Type B pancreatic cell (in vitro differentiated cells): ENCODE measurements at regions not wholly inside any gene's neighbourhood (a gene's known extent, or its start where the extent isn't known, plus 50 kb on each side); places are given as distances from the start of the nearest gene placed in this dataset.
"Not testable (repeated sequence)": the region's sequence is repeated elsewhere in the genome, so short reads cannot be mapped to it uniquely, and the experiment has no call there.

ENCODE experiments used
- DNase-seq: peaks from one replicate; pipeline ENCODE4 v3.0.0; 2021; ENCODE audit warnings: mixed read lengths; ENCODE audit not compliant: unreplicated experiment; ENCODE audit errors: extremely low spot score
- H3K27ac Mint-ChIP-seq: 2 replicates; pipeline ENCODE4 v1.8.0; 2021; ENCODE audit warnings: mild to moderate bottlenecking, mixed read lengths
- H3K27me3 Mint-ChIP-seq: 2 replicates; pipeline ENCODE4 v1.8.0; 2021; ENCODE audit warnings: mixed read lengths
- H3K36me3 Mint-ChIP-seq: 2 replicates; pipeline ENCODE4 v1.8.0; 2021; ENCODE audit warnings: mixed read lengths
- H3K4me1 Mint-ChIP-seq: one replicate; pipeline ENCODE4 v1.8.0; 2021; ENCODE audit warnings: mixed read lengths; ENCODE audit not compliant: unreplicated experiment
- H3K4me3 Mint-ChIP-seq: 2 replicates; pipeline ENCODE4 v1.8.0; 2021; ENCODE audit warnings: mild to moderate bottlenecking, mixed read lengths
- H3K9me3 Mint-ChIP-seq: 2 replicates; pipeline ENCODE4 v1.8.0; 2021; ENCODE audit warnings: mixed read lengths
- CTCF ChIP-seq: fragments of 200-600 bp; sonication (generic); conservative IDR thresholded peaks from 2 replicates; pipeline ENCODE4 v1.5.0; 2021; ENCODE audit warnings: antibody characterized with exemption, mild to moderate bottlenecking

GRCh38 chr1:159641221-159641620 lies 53.6 kb downstream of the APCS start:
- H3K4me3 Mint-ChIP-seq = no peak overlapping the region
- H3K9me3 Mint-ChIP-seq = no peaks in the 10 kb centered on the region

DNA sequence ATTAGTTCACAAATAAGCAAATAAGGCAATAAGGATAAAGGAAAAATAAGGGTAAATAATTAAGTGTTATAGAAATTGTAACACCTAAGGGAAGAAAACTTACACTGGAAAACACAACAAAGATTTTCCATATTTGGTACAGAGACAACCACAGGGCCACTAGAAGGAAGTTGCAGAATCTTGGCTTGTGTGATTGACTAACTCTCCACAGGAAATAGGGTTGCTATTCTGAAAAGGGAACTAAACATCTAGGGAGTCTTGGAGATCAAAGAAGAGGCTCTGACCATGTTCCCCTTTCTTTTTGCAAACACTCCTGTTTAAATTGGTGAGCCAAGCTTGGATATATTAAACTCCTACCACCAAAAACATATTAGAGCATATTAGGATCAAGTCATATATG lies 59.1 kb downstream of the APCS start:
- H3K4me3 Mint-ChIP-seq = no peak overlapping the region
- H3K36me3 Mint-ChIP-seq = no peaks in the 10 kb centered on the region
- H3K27me3 Mint-ChIP-seq = no peaks in the 10 kb centered on the region
- H3K9me3 Mint-ChIP-seq = no peaks in the 10 kb centered on the region
- TF ChIP-seq CTCF = no peak
- DNase-seq = no peak
- H3K4me1 Mint-ChIP-seq = no peaks in the 10 kb centered on the region
- H3K27ac Mint-ChIP-seq = no peak overlapping the region

More at GRCh38 chr1:159641221-159641620, 53.6 kb downstream of the APCS start:
- DNase-seq = no peak
- no peaks in the 10 kb centered on the region for H3K36me3 Mint-ChIP-seq
- H3K27ac Mint-ChIP-seq = no peak overlapping the region
- H3K4me1 Mint-ChIP-seq = no peaks in the 10 kb centered on the region
- no peaks in the 10 kb centered on the region for H3K27me3 Mint-ChIP-seq
- TF ChIP-seq CTCF = no peak

DNA sequence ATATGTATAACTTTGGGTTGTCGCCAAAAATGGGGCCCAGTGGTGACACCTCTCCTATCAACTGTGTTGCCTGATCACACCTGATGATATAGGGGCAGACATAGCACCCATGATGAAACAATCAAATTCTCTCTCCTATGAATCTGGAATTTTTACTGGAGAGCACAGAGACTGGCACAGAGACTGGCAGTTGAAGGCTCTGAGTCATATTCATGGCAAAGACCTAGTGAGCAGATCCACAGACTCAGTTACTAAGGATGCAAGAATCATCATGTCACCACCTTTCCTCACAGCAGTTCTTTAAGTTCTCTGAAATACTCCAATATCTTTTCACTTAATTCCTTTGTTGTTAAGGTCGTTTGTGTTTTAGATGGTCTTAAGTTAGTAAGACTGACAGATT lies 60.0 kb downstream of the APCS start:
- Mint-ChIP-seq H3K9me3 (no peaks in the 10 kb centered on the region), H3K4me1 (no peaks in the 10 kb centered on the region), H3K27me3 (no peaks in the 10 kb centered on the region), H3K36me3 (no peaks in the 10 kb centered on the region), H3K27ac (no peak overlapping the region), H3K4me3 (no peak overlapping the region)
- DNase-seq = no peak
- TF ChIP-seq CTCF = no peak

DNA sequence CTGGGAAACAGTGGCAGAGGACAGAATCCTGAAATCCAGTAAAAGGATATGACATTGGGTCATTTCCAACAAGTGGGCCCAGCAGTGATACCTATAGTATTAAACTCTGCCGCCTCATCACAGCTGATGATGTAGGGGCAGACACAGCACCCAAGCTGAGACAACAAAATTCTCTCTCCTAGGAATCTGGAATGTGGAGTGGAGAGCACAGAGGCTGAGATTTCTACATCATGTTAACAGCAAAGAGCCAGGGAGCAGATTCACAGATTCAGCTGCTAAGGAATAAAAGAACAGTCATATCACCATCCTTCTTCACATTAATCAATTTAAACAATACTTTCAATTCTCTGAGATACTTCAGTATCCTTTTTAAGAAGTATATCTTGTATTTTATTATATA lies 61.9 kb downstream of the CRP start:
- no peak overlapping the region for H3K4me3 Mint-ChIP-seq
- no peak for DNase-seq
- H3K27me3 Mint-ChIP-seq = no peaks in the 10 kb centered on the region
- H3K4me1 Mint-ChIP-seq = no peaks in the 10 kb centered on the region
- no peak overlapping the region for H3K27ac Mint-ChIP-seq
- H3K36me3 Mint-ChIP-seq = no peaks in the 10 kb centered on the region
- no peak for TF ChIP-seq CTCF
- no peaks in the 10 kb centered on the region for H3K9me3 Mint-ChIP-seq

DNA sequence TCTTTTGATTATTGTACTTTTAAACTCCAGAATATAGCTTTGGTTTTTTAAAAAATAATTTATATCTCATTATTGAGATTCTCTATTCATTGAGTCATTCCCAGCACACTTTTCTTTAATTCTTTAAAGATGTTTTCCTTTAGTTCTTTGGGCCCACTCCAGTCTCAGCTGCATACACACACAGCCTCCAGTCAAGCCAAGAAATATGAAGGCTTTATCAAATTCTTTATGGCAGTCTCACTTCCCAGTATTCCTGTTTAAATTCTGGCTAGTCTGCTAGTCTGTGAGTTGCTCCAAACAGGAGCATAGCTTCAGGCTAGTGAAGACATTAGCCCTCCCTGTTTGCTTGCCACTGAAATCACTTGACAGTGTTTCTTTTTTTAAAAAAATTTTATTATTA lies 61.2 kb downstream of the CRP start:
- H3K4me1 Mint-ChIP-seq = no peaks in the 10 kb centered on the region
- no peaks in the 10 kb centered on the region for H3K9me3 Mint-ChIP-seq
- no peak for TF ChIP-seq CTCF
- H3K27me3 Mint-ChIP-seq = no peaks in the 10 kb centered on the region
- no peak overlapping the region for H3K4me3 Mint-ChIP-seq
- H3K27ac Mint-ChIP-seq = no peak overlapping the region
- H3K36me3 Mint-ChIP-seq = no peaks in the 10 kb centered on the region
- DNase-seq = no peak

- H3K4me1 Mint-ChIP-seq, H3K9me3 Mint-ChIP-seq, H3K36me3 Mint-ChIP-seq, H3K27ac Mint-ChIP-seq, H3K27me3 Mint-ChIP-seq, H3K4me3 Mint-ChIP-seq, DNase-seq: not testable (repeated sequence)
- TF ChIP-seq CTCF = peak; percentile 45
Measured at GRCh38 chr1:159657477-159657876, 56.9 kb downstream of the CRP start.
